MM.1S (cell line): ENCODE measurements at regions not wholly inside any gene's neighbourhood (a gene's known extent, or its start where the extent isn't known, plus 50 kb on each side); places are given as distances from the start of the nearest gene placed in this dataset.

ENCODE experiments used
- DNase-seq: peaks from one replicate; pipeline ENCODE4 v3.0.0-alpha.2; 2015
- H2AFZ ChIP-seq: fragments of 300-600 bp; sonication (generic); 2 replicates; pipeline ENCODE4 v1.6.0; 2016; ENCODE audit warnings: antibody characterized with exemption, low read length
- H3F3A ChIP-seq: fragments of 300-600 bp; sonication (generic); 2 replicates; pipeline ENCODE4 v1.6.1; 2016; ENCODE audit warnings: mild to moderate bottlenecking, antibody characterized with exemption, low read length, moderate library complexity, mixed read lengths; ENCODE audit not compliant: insufficient read depth
- H3K27ac ChIP-seq: fragments of 300-600 bp; sonication (generic); 2 replicates; pipeline ENCODE4 v1.5.1; 2016; ENCODE audit warnings: mild to moderate bottlenecking, low read length
- H3K27me3 ChIP-seq: fragments of 300-600 bp; sonication (generic); replicated peaks from 2 replicates; pipeline ENCODE4 v1.6.0; 2016; ENCODE audit warnings: low read length; ENCODE audit not compliant: insufficient read depth
- H3K36me3 ChIP-seq: fragments of 300-600 bp; sonication (generic); replicated peaks from 2 replicates; pipeline ENCODE4 v1.6.1; 2016; ENCODE audit warnings: mild to moderate bottlenecking, low read length, mixed read lengths; ENCODE audit not compliant: insufficient read depth
- H3K4me1 ChIP-seq: fragments of 300-600 bp; sonication (generic); 2 replicates; pipeline ENCODE4 v1.6.1; 2016; ENCODE audit warnings: low read length, mixed read lengths
- H3K4me2 ChIP-seq: fragments of 300-600 bp; sonication (generic); 2 replicates; pipeline ENCODE4 v1.6.0; 2016; ENCODE audit warnings: low read depth, low read length
- H3K4me3 ChIP-seq: fragments of 300-600 bp; sonication (generic); 2 replicates; pipeline ENCODE4 v1.5.1; 2016; ENCODE audit warnings: low read length, mixed read lengths
- H3K79me2 ChIP-seq: fragments of 300-600 bp; sonication (generic); 2 replicates; pipeline ENCODE4 v1.6.1; 2016; ENCODE audit warnings: mixed run types, low read length, mixed read lengths
- H3K9ac ChIP-seq: fragments of 300-600 bp; sonication (generic); 2 replicates; pipeline ENCODE4 v1.6.1; 2016; ENCODE audit warnings: low read length, mixed read lengths
- H3K9me2 ChIP-seq: fragments of 300-600 bp; sonication (generic); replicated peaks from 2 replicates; pipeline ENCODE4 v1.6.1; 2016; ENCODE audit warnings: mild to moderate bottlenecking, low read length, mixed read lengths; ENCODE audit not compliant: insufficient read depth
- H3K9me3 ChIP-seq: fragments of 300-600 bp; sonication (generic); replicated peaks from 2 replicates; pipeline ENCODE4 v1.6.1; 2016; ENCODE audit warnings: mild to moderate bottlenecking, low read length, mixed read lengths; ENCODE audit not compliant: insufficient read depth
- H4K20me1 ChIP-seq: fragments of 300-600 bp; sonication (generic); 2 replicates; pipeline ENCODE4 v1.6.1; 2016; ENCODE audit warnings: mild to moderate bottlenecking, low read length, moderate library complexity, mixed read lengths; ENCODE audit not compliant: insufficient read depth
- CTCF ChIP-seq: fragments of 300-600 bp; sonication (generic); IDR thresholded peaks from 2 replicates; pipeline ENCODE4 v1.5.1; 2016; ENCODE audit warnings: antibody characterized with exemption, low read length, mixed read lengths
- EZH2 ChIP-seq: fragments of 300-600 bp; sonication (generic); optimal IDR thresholded peaks from 2 replicates; pipeline ENCODE3; 2017; ENCODE audit warnings: low read depth, mild to moderate bottlenecking, antibody characterized with exemption, low read length, mixed read lengths
- EZH2phosphoT487 ChIP-seq: fragments of 300-600 bp; sonication (generic); IDR thresholded peaks from 2 replicates; pipeline ENCODE4 v1.6.1; 2018; ENCODE audit warnings: antibody characterized with exemption, low read length

DNA sequence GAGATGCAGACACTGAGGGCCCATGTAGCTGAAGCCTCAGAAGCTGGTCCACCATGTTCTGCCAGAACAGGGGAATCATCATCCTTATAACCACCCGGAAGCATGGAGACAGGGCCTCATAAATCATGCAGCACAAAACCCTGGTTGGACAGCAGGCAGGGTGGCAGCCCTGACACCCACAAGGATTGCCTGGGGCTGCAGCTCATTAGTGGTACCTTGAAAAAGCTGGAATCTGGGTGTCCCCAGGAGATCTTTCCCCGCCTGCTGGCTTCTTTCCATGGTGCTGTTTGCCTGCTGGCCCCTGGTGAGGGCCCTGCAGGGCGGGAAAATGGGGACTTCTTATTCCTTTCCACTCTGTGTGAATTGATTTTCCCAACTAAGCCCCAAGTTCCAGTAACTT lies 50.6 kb upstream of the GGTLC1 start:
- Histone ChIP-seq H3K4me1 (no peaks in the 10 kb centered on the region), H3K27ac (no peak overlapping the region), H3K9ac (no peak overlapping the region), H3K4me3 (no peak overlapping the region), H3K79me2 (no peaks in the 10 kb centered on the region), H3K9me2 (no peaks in the 10 kb centered on the region), H3K9me3 (no peaks in the 10 kb centered on the region), H3K27me3 (no peaks in the 10 kb centered on the region), H3F3A (no peaks in the 10 kb centered on the region), H2AFZ (no peak overlapping the region), H3K36me3 (no peaks in the 10 kb centered on the region), H4K20me1 (no peaks in the 10 kb centered on the region), H3K4me2 (no peak overlapping the region)
- TF ChIP-seq EZH2phosphoT487 (no peak), CTCF (no peak), EZH2 (no peak)
- no peak for DNase-seq
